ACC112 (cell line): ENCODE measurements at regions not wholly inside any gene's neighbourhood (a gene's known extent, or its start where the extent isn't known, plus 50 kb on each side); places are given as distances from the start of the nearest gene placed in this dataset.

Experiments used
- H2AFZ ChIP-seq: fragments of 200-600 bp; sonication (generic); one replicate; pipeline ENCODE4 v1.6.0; 2017; ENCODE audit warnings: antibody characterized with exemption, low read length; ENCODE audit not compliant: unreplicated experiment
- H3K27ac ChIP-seq: fragments of 200-600 bp; sonication (generic); 2 replicates; pipeline ENCODE4 v1.5.1; 2014; ENCODE audit warnings: low read depth, mild to moderate bottlenecking, antibody characterized with exemption, low read length, moderate library complexity
- H3K27me3 ChIP-seq: fragments of 200-600 bp; sonication (generic); 2 replicates; pipeline ENCODE4 v1.6.1; 2014; ENCODE audit warnings: mild to moderate bottlenecking, antibody characterized with exemption, low read length, moderate library complexity, mixed read lengths; ENCODE audit not compliant: insufficient read depth
- H3K36me3 ChIP-seq: fragments of 200-600 bp; sonication (generic); 2 replicates; pipeline ENCODE4 v1.6.1; 2016; ENCODE audit warnings: mild to moderate bottlenecking, antibody characterized with exemption, low read length, moderate library complexity, mixed read lengths; ENCODE audit not compliant: insufficient read depth
- H3K4me1 ChIP-seq: fragments of 200-600 bp; sonication (generic); one replicate; pipeline ENCODE4 v1.6.1; 2016; ENCODE audit warnings: low read length, mixed read lengths; ENCODE audit not compliant: insufficient read depth, unreplicated experiment, control insufficient read depth
- H3K4me3 ChIP-seq: fragments of 200-600 bp; sonication (generic); 2 replicates; pipeline ENCODE4 v1.5.1; 2014; ENCODE audit warnings: mild to moderate bottlenecking, low read depth, low read length
- H3K79me2 ChIP-seq: fragments of 200-600 bp; sonication (generic); one replicate; pipeline ENCODE4 v1.6.0; 2016; ENCODE audit warnings: low read length; ENCODE audit not compliant: control insufficient read depth, unreplicated experiment, insufficient read depth

- Histone ChIP-seq H3K36me3 (no peaks in the 10 kb centered on the region), H3K27me3 (no peaks in the 10 kb centered on the region), H3K79me2 (no peaks in the 10 kb centered on the region), H3K4me3 (no peak overlapping the region), H2AFZ (no peak overlapping the region), H3K4me1 (no peaks in the 10 kb centered on the region), H3K27ac (no peak overlapping the region)
Measured at GRCh38 chr4:132299841-132300240, 849.3 kb upstream of the PCDH10 start.

DNA sequence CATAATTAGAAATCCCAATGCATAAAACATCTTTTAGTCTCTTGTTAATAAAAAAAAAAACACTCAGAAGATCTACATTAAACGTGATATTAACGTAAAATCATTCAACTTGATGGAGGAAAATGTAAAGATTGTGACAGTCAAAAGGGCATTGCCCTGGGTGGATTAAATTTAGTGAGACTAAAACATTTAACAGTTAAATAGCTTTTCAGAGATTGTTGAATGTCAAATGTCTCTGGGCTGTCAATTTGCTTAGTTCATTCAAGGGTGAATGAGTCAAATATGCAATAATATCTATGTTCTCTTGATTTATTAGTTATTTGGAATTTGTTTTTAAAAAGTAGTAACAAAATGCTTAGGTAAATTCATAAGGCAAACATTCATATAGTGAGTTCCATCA lies 836.6 kb upstream of the PCDH10 start:
- H2AFZ ChIP-seq, result no peak overlapping the region
- no peaks in the 10 kb centered on the region for H3K36me3 ChIP-seq

GRCh38 chr4:132313852-132314251 lies 835.2 kb upstream of the PCDH10 start:
- H3K36me3 ChIP-seq, result no peaks in the 10 kb centered on the region
- no peaks in the 10 kb centered on the region for H3K27me3 ChIP-seq
- H2AFZ ChIP-seq, result no peak overlapping the region
- no peaks in the 10 kb centered on the region for H3K79me2 ChIP-seq
- no peak overlapping the region for H3K27ac ChIP-seq
- H3K4me3 ChIP-seq, result no peak overlapping the region
- H3K4me1 ChIP-seq, result no peaks in the 10 kb centered on the region

More for the DNA sequence above, 836.6 kb upstream of the PCDH10 start:
- H3K27ac ChIP-seq, result no peak overlapping the region
- H3K79me2 ChIP-seq, result no peaks in the 10 kb centered on the region
- no peaks in the 10 kb centered on the region for H3K4me1 ChIP-seq
- H3K4me3 ChIP-seq, result no peak overlapping the region
- no peaks in the 10 kb centered on the region for H3K27me3 ChIP-seq

DNA sequence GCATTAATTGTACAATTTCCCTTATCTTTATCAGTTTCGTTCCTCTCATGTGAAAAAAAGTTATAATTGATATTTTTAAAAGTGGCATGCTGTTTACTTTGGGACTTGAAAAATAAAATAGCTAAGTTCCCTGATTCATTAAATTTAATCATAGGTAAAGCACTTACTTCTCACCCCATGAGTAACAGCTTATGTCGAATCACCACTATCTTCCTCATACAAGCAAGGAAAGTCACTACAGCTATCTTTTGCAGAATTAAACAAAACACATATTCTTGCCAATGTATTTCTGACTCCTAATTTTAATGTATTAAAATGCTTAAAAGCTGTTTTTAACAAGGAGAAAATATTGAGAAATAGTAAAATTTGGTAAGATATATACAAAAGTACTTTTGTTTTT lies 832.4 kb upstream of the PCDH10 start:
- H3K79me2 ChIP-seq, result no peaks in the 10 kb centered on the region
- H2AFZ ChIP-seq, result no peak overlapping the region
- no peak overlapping the region for H3K27ac ChIP-seq
- no peaks in the 10 kb centered on the region for H3K36me3 ChIP-seq
- H3K4me3 ChIP-seq, result no peak overlapping the region
- H3K4me1 ChIP-seq, result no peaks in the 10 kb centered on the region
- no peaks in the 10 kb centered on the region for H3K27me3 ChIP-seq

GRCh38 chr4:132317923-132318322 lies 831.2 kb upstream of the PCDH10 start:
- no peaks in the 10 kb centered on the region for H3K4me1 ChIP-seq
- no peaks in the 10 kb centered on the region for H3K79me2 ChIP-seq
- H3K27me3 ChIP-seq, result no peaks in the 10 kb centered on the region
- peak overlapping the region; percentile 32 for H2AFZ ChIP-seq
- H3K4me3 ChIP-seq, result no peak overlapping the region
- no peaks in the 10 kb centered on the region for H3K36me3 ChIP-seq
- H3K27ac ChIP-seq, result no peak overlapping the region

DNA sequence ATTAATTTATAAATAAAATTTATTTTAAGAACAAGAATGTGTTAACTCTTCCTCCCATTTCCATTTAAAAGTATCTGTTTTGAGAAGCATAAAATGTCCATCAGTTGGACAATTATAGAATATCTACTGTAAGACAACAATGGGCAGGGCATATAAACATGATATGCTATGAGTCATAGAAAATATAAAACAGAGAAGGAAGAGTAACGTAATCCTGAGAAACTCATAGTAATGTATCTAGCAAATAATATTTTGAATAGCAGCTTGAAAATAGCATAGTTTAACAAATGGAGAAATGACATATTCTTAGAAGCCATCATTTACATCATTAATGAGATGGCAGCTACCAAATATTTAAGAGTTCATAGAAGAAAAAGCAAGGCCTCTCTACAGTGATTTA lies 820.3 kb upstream of the PCDH10 start:
- H3K79me2 ChIP-seq, result no peaks in the 10 kb centered on the region
- H3K27me3 ChIP-seq, result no peaks in the 10 kb centered on the region
- no peak overlapping the region for H3K27ac ChIP-seq
- H3K4me3 ChIP-seq, result no peak overlapping the region
- peaks cover 9% of the 10 kb centered on the region for H3K4me1 ChIP-seq
- H3K36me3 ChIP-seq, result no peaks in the 10 kb centered on the region
- no peak overlapping the region for H2AFZ ChIP-seq

DNA sequence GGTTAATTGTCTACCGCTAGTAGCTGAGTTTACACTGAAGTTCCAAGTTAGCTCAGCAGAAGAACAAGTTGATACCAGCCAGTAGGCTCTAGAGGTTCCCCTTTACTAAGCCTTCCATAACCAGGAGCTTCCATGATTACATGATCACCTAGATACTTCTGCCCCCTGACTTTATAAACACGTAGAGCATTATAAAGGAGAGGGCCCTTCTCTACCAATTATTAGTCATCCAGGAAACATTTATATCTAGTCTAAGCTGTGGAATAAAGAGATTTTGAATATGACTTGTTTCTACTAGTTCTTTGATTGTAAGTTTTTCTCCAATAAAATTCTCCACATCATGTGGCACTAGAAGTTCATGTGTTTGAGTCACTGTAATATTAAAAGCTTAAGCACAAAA lies 818.1 kb upstream of the PCDH10 start:
- Histone ChIP-seq H2AFZ (no peak overlapping the region), H3K27ac (no peak overlapping the region), H3K4me1 (peaks cover 22% of the 10 kb centered on the region), H3K4me3 (no peak overlapping the region), H3K36me3 (no peaks in the 10 kb centered on the region), H3K79me2 (no peaks in the 10 kb centered on the region), H3K27me3 (no peaks in the 10 kb centered on the region)

- peaks cover 22% of the 10 kb centered on the region for H3K4me1 ChIP-seq
- H3K36me3 ChIP-seq, result no peaks in the 10 kb centered on the region
- H3K4me3 ChIP-seq, result peak overlapping the region; percentile 47; the same call in 1 of the 2 replicates
- peak overlapping the region; percentile 88 for H3K27ac ChIP-seq
- H2AFZ ChIP-seq, result no peak overlapping the region
- no peaks in the 10 kb centered on the region for H3K79me2 ChIP-seq
- no peaks in the 10 kb centered on the region for H3K27me3 ChIP-seq
Measured at GRCh38 chr4:132332932-132333723, 816.0 kb upstream of the PCDH10 start.

DNA sequence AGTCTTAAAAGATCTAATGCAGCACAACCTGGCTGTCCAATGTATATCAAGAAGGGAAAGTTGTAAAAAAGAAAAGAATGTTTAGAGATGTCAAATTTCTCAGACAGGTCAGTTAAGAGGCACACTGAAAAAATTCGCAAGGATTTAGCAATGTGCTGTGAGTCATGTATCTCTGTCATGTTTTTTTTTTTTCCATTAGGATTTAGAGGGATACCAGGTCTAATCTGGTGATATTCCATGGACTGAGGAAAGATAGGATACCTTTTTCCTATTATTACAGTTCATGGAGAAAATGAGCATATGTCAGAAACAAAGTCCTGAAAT lies 815.4 kb upstream of the PCDH10 start:
- peaks cover 22% of the 10 kb centered on the region for H3K4me1 ChIP-seq
- H2AFZ ChIP-seq, result peak overlapping the region; percentile 35
- H3K36me3 ChIP-seq, result no peaks in the 10 kb centered on the region
- H3K27ac ChIP-seq, result peak overlapping the region; percentile 88
- H3K79me2 ChIP-seq, result no peaks in the 10 kb centered on the region
- H3K4me3 ChIP-seq, result peak overlapping the region; percentile 47; the same call in 1 of the 2 replicates
- no peaks in the 10 kb centered on the region for H3K27me3 ChIP-seq

DNA sequence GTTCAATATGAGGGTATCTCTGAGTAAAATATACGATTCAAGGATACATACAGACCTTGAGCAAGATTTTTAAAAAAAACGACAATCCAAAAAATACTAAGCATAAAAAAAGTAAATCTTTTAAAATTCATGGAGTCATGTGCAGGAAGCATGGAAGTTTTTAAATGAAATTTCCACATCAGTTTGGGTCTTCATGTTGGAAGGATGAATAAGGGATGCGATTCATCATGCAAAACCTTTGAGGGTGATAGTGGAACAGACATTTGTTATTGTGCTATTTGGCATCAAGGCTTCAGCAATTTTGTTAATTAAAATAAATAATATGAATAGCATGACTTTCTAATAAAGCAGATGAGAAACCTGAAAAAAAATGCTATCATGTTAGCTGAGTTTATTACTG lies 815.0 kb upstream of the PCDH10 start:
- Histone ChIP-seq H3K27ac (peak overlapping the region; percentile 88), H3K27me3 (no peaks in the 10 kb centered on the region), H3K36me3 (no peaks in the 10 kb centered on the region), H3K4me1 (peaks cover 22% of the 10 kb centered on the region), H3K79me2 (no peaks in the 10 kb centered on the region), H2AFZ (peak overlapping the region; percentile 35), H3K4me3 (peak overlapping the region; percentile 47; the same call in 1 of the 2 replicates)
